ENCODE measurements at regions not wholly inside any gene's neighbourhood (a gene's known extent, or its start where the extent isn't known, plus 50 kb on each side); places are given as distances from the start of the nearest gene placed in this dataset.

GRCh38 chr3:66106788-66107187, 68.1 kb upstream of the MAGI1 start:
- TF ChIP-seq POLR2A (IDR thresholded peaks at IDR 0.05) (no peak), CTCF (IDR thresholded peaks at IDR 0.05) (no peak)
